GM12891 (cell line): ENCODE measurements at regions not wholly inside any gene's neighbourhood (a gene's known extent, or its start where the extent isn't known, plus 50 kb on each side); places are given as distances from the start of the nearest gene placed in this dataset.

Source experiments
- PAX5 ChIP-seq: IDR thresholded peaks from 2 replicates; pipeline ENCODE4 v1.6.1; 2011; ENCODE audit warnings: low read length, moderate library complexity, mild to moderate bottlenecking; ENCODE audit not compliant: insufficient read depth, severe bottlenecking
- POLR2A ChIP-seq: IDR thresholded peaks from 2 replicates; pipeline ENCODE4 v1.6.1; 2011; ENCODE audit warnings: low read depth, low read length, control low read depth
- POLR2AphosphoS5 ChIP-seq: IDR thresholded peaks from 2 replicates; pipeline ENCODE4 v1.6.1; 2011; ENCODE audit warnings: low read depth, low read length, control low read depth
- POU2F2 ChIP-seq: IDR thresholded peaks from 2 replicates; pipeline ENCODE4 v1.6.1; 2011; ENCODE audit warnings: low read depth, mild to moderate bottlenecking, control low read depth, low read length, moderate library complexity
- SPI1 ChIP-seq: IDR thresholded peaks from 2 replicates; pipeline ENCODE4 v1.6.1; 2011; ENCODE audit warnings: low read depth, low read length, control low read depth
- TAF1 ChIP-seq: IDR thresholded peaks from 2 replicates; pipeline ENCODE4 v1.6.1; 2011; ENCODE audit warnings: low read depth, low read length, control low read depth

DNA sequence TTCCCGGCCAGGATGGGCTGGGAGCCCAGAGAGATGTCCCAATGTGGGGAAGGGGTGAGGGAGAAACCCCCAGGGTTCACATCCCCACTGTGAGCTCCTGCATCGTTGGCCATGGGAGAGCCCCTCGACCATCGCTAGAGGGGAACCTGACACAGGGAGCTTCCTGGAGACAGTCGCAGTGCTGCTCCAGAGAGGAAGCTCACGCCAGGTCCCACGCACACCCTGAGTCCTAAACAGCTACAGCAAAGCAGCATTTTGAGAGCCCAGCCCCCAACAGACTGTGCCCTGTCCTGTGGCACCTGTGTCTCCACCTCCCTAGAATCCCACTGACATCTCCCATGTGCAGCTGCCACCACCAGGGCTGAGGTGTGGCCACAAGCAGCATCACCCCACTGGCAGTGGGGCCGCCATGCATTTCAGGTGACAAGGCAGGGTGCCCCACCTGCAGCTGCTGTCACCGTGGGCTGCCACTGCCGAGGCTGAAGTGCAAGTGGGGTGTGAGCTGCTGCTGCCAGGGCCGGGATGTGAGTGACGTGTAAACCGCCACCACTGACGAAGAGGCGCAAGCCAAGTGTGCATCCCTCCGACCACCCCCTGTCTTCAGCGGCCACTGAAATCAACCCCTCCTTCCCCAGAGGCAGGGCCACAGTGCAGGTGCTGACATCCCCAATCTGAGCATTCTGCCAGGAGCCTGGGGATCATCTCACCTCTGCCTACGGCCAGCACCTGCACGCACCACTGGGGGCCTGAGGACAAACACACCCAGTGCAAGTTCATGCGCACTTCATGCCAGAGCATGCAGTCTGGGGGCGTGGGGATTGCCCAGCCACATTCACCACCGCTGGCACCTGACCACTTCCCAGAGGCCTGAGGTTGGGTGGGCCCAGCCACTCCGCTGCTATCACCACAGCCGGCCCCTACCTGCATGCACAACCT, 467.7 kb upstream of the SALL3 start:
- TF ChIP-seq POLR2AphosphoS5 (no peak), SPI1 (no peak), POLR2A (no peak), TAF1 (no peak), PAX5 (no peak), POU2F2 (no peak)
